ENCODE measurements at regions not wholly inside any gene's neighbourhood (a gene's known extent, or its start where the extent isn't known, plus 50 kb on each side); places are given as distances from the start of the nearest gene placed in this dataset.

GRCh38 chr2:129925381-129925780 lies 54.1 kb upstream of the RAB6C start:
- H3K4me3 Mint-ChIP-seq = no peak overlapping the region
- Histone ChIP-seq H3K27ac (ENCODE audit: low read depth in 1 of 2, low read length in 2 of 2) (no peak overlapping the region), H3K4me1 (ENCODE audit: insufficient read depth, low read length) (peaks cover 4% of the 10 kb centered on the region), H3K4me3 (ENCODE audit: low read length) (no peak overlapping the region), H3K36me3 (ENCODE audit: insufficient read depth, low read length) (no peaks in the 10 kb centered on the region), H3K27me3 (ENCODE audit: control insufficient read depth in 1 of 2, insufficient read depth in 2 of 2, low read length in 2 of 2) (peaks cover 17 to 21% of the 10 kb centered on the region in 2 experiments), H3K9me3 (ENCODE audit: control insufficient read depth in 1 of 2, insufficient read depth in 1 of 2, low read length in 2 of 2) (peaks cover 4 to 12% of the 10 kb centered on the region in 2 experiments)
- no peaks in the 10 kb centered on the region for H3K36me3 Mint-ChIP-seq (ENCODE audit: low read depth)
- ChIA-PET CTCF (no interaction called here), POLR2A (no interaction called here)
- H3K27me3 Mint-ChIP-seq = peaks cover 57% of the 10 kb centered on the region
- peaks cover 2% of the 10 kb centered on the region for H3K9me3 Mint-ChIP-seq
- ATAC-seq (ENCODE audit: poor library complexity) (no peak), DNase-seq (no peak)
- H3K27ac Mint-ChIP-seq = no peak overlapping the region
- intact Hi-C loops (cut with DNase I, micrococcal nuclease) = loop anchor here in 1 of 2 experiments (10.0 kb wide), 1 partner anchor 1191 kb away; no protein-coding TSS in a partner anchor
- no peak for TF ChIP-seq CTCF (IDR thresholded peaks at IDR 0.05)
- peaks cover 5% of the 10 kb centered on the region for H3K4me1 Mint-ChIP-seq (ENCODE audit: low read depth)

- no peak overlapping the region for H3K4me3 Mint-ChIP-seq
- no peak for ATAC-seq (ENCODE audit: poor library complexity)
Observed at GRCh38 chr2:129927696-129928095, 51.8 kb upstream of the RAB6C start.

GRCh38 chr2:129929321-129930290 lies 49.9 kb upstream of the RAB6C start:
- Histone ChIP-seq H3K9me3 (ENCODE audit: control insufficient read depth in 1 of 2, insufficient read depth in 1 of 2, low read length in 2 of 2) (no peaks in the 10 kb centered on the region), H3K27ac (ENCODE audit: low read depth in 1 of 2, low read length in 2 of 2) (no peak overlapping the region), H3K27me3 (ENCODE audit: control insufficient read depth in 1 of 2, insufficient read depth in 2 of 2, low read length in 2 of 2) (peaks cover 3 to 8% of the 10 kb centered on the region in 2 experiments), H3K4me3 (ENCODE audit: low read length) (no peak overlapping the region), H3K36me3 (ENCODE audit: insufficient read depth, low read length) (no peaks in the 10 kb centered on the region), H3K4me1 (ENCODE audit: insufficient read depth, low read length) (no peaks in the 10 kb centered on the region)
- ChIA-PET POLR2A (no interaction called here), CTCF (no interaction called here)
- no peak for ATAC-seq (ENCODE audit: poor library complexity)
- H3K36me3 Mint-ChIP-seq (ENCODE audit: low read depth) = no peaks in the 10 kb centered on the region
- H3K27me3 Mint-ChIP-seq = peaks cover 50% of the 10 kb centered on the region
- no peak overlapping the region for H3K4me3 Mint-ChIP-seq
- intact Hi-C loops (cut with DNase I, micrococcal nuclease) = loop anchor here in 1 of 2 experiments (10.0 kb wide), 1 partner anchor 1195 kb away; no protein-coding TSS in a partner anchor
- H3K9me3 Mint-ChIP-seq = no peaks in the 10 kb centered on the region
- H3K4me1 Mint-ChIP-seq (ENCODE audit: low read depth) = no peaks in the 10 kb centered on the region
- DNase-seq = no peak
- no peak overlapping the region for H3K27ac Mint-ChIP-seq
- no peak for TF ChIP-seq CTCF (IDR thresholded peaks at IDR 0.05)

More at GRCh38 chr2:129927696-129928095, 51.8 kb upstream of the RAB6C start:
- peaks cover 14 to 18% of the 10 kb centered on the region in 2 experiments for H3K27me3 ChIP-seq (ENCODE audit: control insufficient read depth in 1 of 2, insufficient read depth in 2 of 2, low read length in 2 of 2)
- peaks cover 4% of the 10 kb centered on the region for H3K4me1 ChIP-seq (ENCODE audit: insufficient read depth, low read length)
- ChIA-PET POLR2A (no interaction called here), CTCF (no interaction called here)
- intact Hi-C loops (cut with DNase I, micrococcal nuclease) = loop anchor here in 1 of 2 experiments (10.0 kb wide), 1 partner anchor 1193 kb away; no protein-coding TSS in a partner anchor
- Mint-ChIP-seq H3K9me3 (no peaks in the 10 kb centered on the region), H3K36me3 (ENCODE audit: low read depth) (no peaks in the 10 kb centered on the region), H3K27me3 (peaks cover 47% of the 10 kb centered on the region), H3K27ac (no peak overlapping the region), H3K4me1 (ENCODE audit: low read depth) (peaks cover 5% of the 10 kb centered on the region)
- peaks cover 0 to 8% of the 10 kb centered on the region in 2 experiments for H3K9me3 ChIP-seq (ENCODE audit: control insufficient read depth in 1 of 2, insufficient read depth in 1 of 2, low read length in 2 of 2)
- H3K36me3 ChIP-seq (ENCODE audit: insufficient read depth, low read length) = no peaks in the 10 kb centered on the region
- DNase-seq = no peak
- no peak for TF ChIP-seq CTCF (IDR thresholded peaks at IDR 0.05)
- no peak overlapping the region for H3K27ac ChIP-seq (ENCODE audit: low read depth in 1 of 2, low read length in 2 of 2)
- H3K4me3 ChIP-seq (ENCODE audit: low read length) = no peak overlapping the region

Data from CD4-positive, alpha-beta T cell (primary cell).